Smooth muscle cell (in vitro differentiated cells): ENCODE measurements at regions not wholly inside any gene's neighbourhood (a gene's known extent, or its start where the extent isn't known, plus 50 kb on each side); places are given as distances from the start of the nearest gene placed in this dataset.
"Not testable (repeated sequence)": the region's sequence is repeated elsewhere in the genome, so short reads cannot be mapped to it uniquely, and the experiment has no call there.

Source experiments
- DNase-seq: peaks from one replicate; lab custom pipeline; 2025; ENCODE audit not compliant: unreplicated experiment; lab: John Stamatoyannopoulos, UW
- H2AFZ ChIP-seq: fragments of 200-600 bp; sonication (generic); 2 replicates; pipeline ENCODE4 v1.6.0; 2016; ENCODE audit warnings: antibody characterized with exemption, low read depth, mild to moderate bottlenecking
- H3F3A ChIP-seq: fragments of 200-600 bp; sonication (generic); 2 replicates; pipeline ENCODE4 v1.6.0; 2017; ENCODE audit warnings: antibody characterized with exemption, low read depth
- H3K27ac ChIP-seq: fragments of 200-600 bp; sonication (generic); 2 replicates; pipeline ENCODE4 v1.5.1; 2016; ENCODE audit warnings: low read depth, mild to moderate bottlenecking
- H3K27me3 ChIP-seq: fragments of 200-600 bp; sonication (generic); 2 replicates; pipeline ENCODE4 v1.6.1; 2016; ENCODE audit warnings: low read depth, mild to moderate bottlenecking
- H3K36me3 ChIP-seq: fragments of 200-600 bp; sonication (generic); 2 replicates; pipeline ENCODE4 v1.5.1; 2016; ENCODE audit warnings: low read depth
- H3K4me1 ChIP-seq: fragments of 200-600 bp; sonication (generic); 2 replicates; pipeline ENCODE4 v1.5.1; 2016; ENCODE audit warnings: low read depth
- H3K4me2 ChIP-seq: fragments of 200-600 bp; sonication (generic); 2 replicates; pipeline ENCODE4 v1.6.0; 2016; ENCODE audit warnings: mild to moderate bottlenecking
- H3K4me3 ChIP-seq: fragments of 200-600 bp; sonication (generic); 2 replicates; pipeline ENCODE4 v1.5.1; 2016; ENCODE audit warnings: mild to moderate bottlenecking
- H3K79me2 ChIP-seq: fragments of 200-600 bp; sonication (generic); 2 replicates; pipeline ENCODE4 v1.6.0; 2016; ENCODE audit warnings: low read depth, mild to moderate bottlenecking
- H3K9ac ChIP-seq: fragments of 200-600 bp; sonication (generic); 2 replicates; pipeline ENCODE4 v1.6.0; 2016; ENCODE audit warnings: low read depth
- H3K9me3 ChIP-seq: fragments of 200-600 bp; sonication (generic); replicated peaks from 2 replicates; pipeline ENCODE4 v1.5.1; 2016; ENCODE audit warnings: low read depth
- H4K20me1 ChIP-seq: fragments of 200-600 bp; sonication (generic); 2 replicates; pipeline ENCODE4 v1.6.0; 2016; ENCODE audit warnings: low read depth
- CTCF ChIP-seq: fragments of 200-600 bp; sonication (generic); IDR thresholded peaks from 2 replicates; pipeline ENCODE4 v1.5.1; 2017; ENCODE audit warnings: borderline replicate concordance, mild to moderate bottlenecking, antibody characterized with exemption; ENCODE audit not compliant: insufficient read depth, poor library complexity, severe bottlenecking
- WGBS: methylation state at CpG from one replicate; pipeline ENCODE4 v1.1.7; 2016; ENCODE audit warnings: low lambda C conversion rate; 5-methylcytosine and 5-hydroxymethylcytosine counted together

GRCh38 chr14:66330228-66330627 lies 155.9 kb upstream of the CCDC196 start:
- no peak overlapping the region for H3K9ac ChIP-seq
- H3K36me3 ChIP-seq, result no peaks in the 10 kb centered on the region
- no peaks in the 10 kb centered on the region for H3K4me1 ChIP-seq
- H3K4me2 ChIP-seq, result no peak overlapping the region
- H2AFZ ChIP-seq, result no peak overlapping the region
- H3K27ac ChIP-seq, result no peak overlapping the region
- H3F3A ChIP-seq, result no peaks in the 10 kb centered on the region
- TF ChIP-seq CTCF, result no peak
- 67% methylated on average over 4 of the region's 4 CpGs for WGBS
- no peaks in the 10 kb centered on the region for H3K79me2 ChIP-seq
- H3K9me3 ChIP-seq, result no peaks in the 10 kb centered on the region
- H3K27me3 ChIP-seq, result no peaks in the 10 kb centered on the region
- no peak overlapping the region for H3K4me3 ChIP-seq
- no peaks in the 10 kb centered on the region for H4K20me1 ChIP-seq
- DNase-seq, result no peak

GRCh38 chr14:66330916-66331315 lies 155.3 kb upstream of the CCDC196 start:
- no peaks in the 10 kb centered on the region for H3K79me2 ChIP-seq
- no peak overlapping the region for H2AFZ ChIP-seq
- no peaks in the 10 kb centered on the region for H3F3A ChIP-seq
- H3K27me3 ChIP-seq, result no peaks in the 10 kb centered on the region
- no peaks in the 10 kb centered on the region for H3K9me3 ChIP-seq
- no peak for DNase-seq
- no peak for TF ChIP-seq CTCF
- no peaks in the 10 kb centered on the region for H3K4me1 ChIP-seq
- H4K20me1 ChIP-seq, result no peaks in the 10 kb centered on the region
- no peak overlapping the region for H3K4me3 ChIP-seq
- H3K4me2 ChIP-seq, result no peak overlapping the region
- no peak overlapping the region for H3K27ac ChIP-seq
- H3K36me3 ChIP-seq, result no peaks in the 10 kb centered on the region
- no peak overlapping the region for H3K9ac ChIP-seq

- DNase-seq, H3K27ac ChIP-seq, H3K27me3 ChIP-seq, H3F3A ChIP-seq, H3K4me1 ChIP-seq, H3K9ac ChIP-seq, H3K9me3 ChIP-seq, H2AFZ ChIP-seq, H4K20me1 ChIP-seq, H3K36me3 ChIP-seq, H3K4me2 ChIP-seq, H3K4me3 ChIP-seq, H3K79me2 ChIP-seq: not testable (repeated sequence)
- 80% methylated on average over 3 of the region's 3 CpGs for WGBS
Measured at GRCh38 chr14:66333293-66333692, 152.9 kb upstream of the CCDC196 start.

- Histone ChIP-seq H3K79me2 (no peaks in the 10 kb centered on the region), H2AFZ (no peak overlapping the region), H3K27ac (no peak overlapping the region), H3K4me2 (no peak overlapping the region), H3K4me3 (no peak overlapping the region), H3K9ac (no peak overlapping the region), H3K4me1 (no peaks in the 10 kb centered on the region), H3F3A (no peaks in the 10 kb centered on the region), H3K36me3 (no peaks in the 10 kb centered on the region), H3K9me3 (no peaks in the 10 kb centered on the region), H4K20me1 (no peaks in the 10 kb centered on the region), H3K27me3 (no peaks in the 10 kb centered on the region)
- no peak for DNase-seq
- TF ChIP-seq CTCF, result no peak
Measured at GRCh38 chr14:66341239-66341638, 144.9 kb upstream of the CCDC196 start.
